HepG2 (cell line): ENCODE measurements at regions not wholly inside any gene's neighbourhood (a gene's known extent, or its start where the extent isn't known, plus 50 kb on each side); places are given as distances from the start of the nearest gene placed in this dataset.

Source experiments
- FOSL1 ChIP-seq: sonication (generic); formaldehyde crosslinking; IDR thresholded peaks from 2 replicates; pipeline ENCODE4 v1.9.0; 2021; ENCODE audit warnings: missing genetic modification reagents, borderline replicate concordance
- JUNB ChIP-seq: sonication (generic); formaldehyde crosslinking; IDR thresholded peaks from 2 replicates; pipeline ENCODE4 v1.8.0; 2022; ENCODE audit warnings: missing genetic modification reagents, mild to moderate bottlenecking, borderline replicate concordance
- KLF9 ChIP-seq: IDR thresholded peaks from 2 replicates; pipeline ENCODE4 v1.6.1; 2016; ENCODE audit warnings: low read depth
- MIER2 ChIP-seq: IDR thresholded peaks from 2 replicates; pipeline ENCODE4 v1.6.1; 2016; ENCODE audit warnings: missing biosample characterization, missing genetic modification reagents
- NFIC ChIP-seq: IDR thresholded peaks from 2 replicates; pipeline ENCODE4 v1.6.1; 2012; ENCODE audit warnings: mild to moderate bottlenecking, low read length, inconsistent platforms
- TBL1XR1 ChIP-seq: fragments of 150-350 bp; IDR thresholded peaks from 2 replicates; pipeline ENCODE4 v1.6.1; 2014; ENCODE audit warnings: borderline replicate concordance, low read length; ENCODE audit not compliant: partially characterized antibody
- ZC3H4 ChIP-seq: sonication (generic); formaldehyde crosslinking; IDR thresholded peaks from 2 replicates; pipeline ENCODE4 v1.4.0; 2020; ENCODE audit warnings: missing genetic modification reagents, borderline replicate concordance
- TF ChIP-seq, protein P1 (sequence below): sonication (generic); formaldehyde crosslinking; IDR thresholded peaks from 2 replicates; pipeline ENCODE4 v1.5.0; 2020; ENCODE audit warnings: mild to moderate bottlenecking, missing genetic modification reagents, moderate library complexity

DNA sequence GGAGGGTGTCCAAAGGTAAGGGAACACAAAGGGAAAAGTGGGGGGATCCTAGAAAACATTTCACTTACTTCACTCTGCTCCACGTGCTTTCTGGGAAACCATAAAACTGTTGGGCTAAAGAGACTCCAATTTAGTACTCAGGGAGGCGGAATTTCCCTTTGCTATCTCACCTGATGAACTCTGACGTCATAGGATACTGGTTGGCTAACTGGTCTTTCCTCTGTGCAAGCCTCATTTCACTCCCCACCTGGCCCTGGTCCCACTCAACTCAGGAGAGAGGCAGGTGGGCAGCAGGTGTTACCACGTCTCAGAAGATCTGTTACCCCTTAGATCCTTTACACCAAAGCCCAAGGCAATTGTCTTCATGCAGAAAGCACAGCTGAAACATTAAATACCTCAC, 51.8 kb upstream of the PMAIP1 start:
- TF ChIP-seq, protein P1, sequence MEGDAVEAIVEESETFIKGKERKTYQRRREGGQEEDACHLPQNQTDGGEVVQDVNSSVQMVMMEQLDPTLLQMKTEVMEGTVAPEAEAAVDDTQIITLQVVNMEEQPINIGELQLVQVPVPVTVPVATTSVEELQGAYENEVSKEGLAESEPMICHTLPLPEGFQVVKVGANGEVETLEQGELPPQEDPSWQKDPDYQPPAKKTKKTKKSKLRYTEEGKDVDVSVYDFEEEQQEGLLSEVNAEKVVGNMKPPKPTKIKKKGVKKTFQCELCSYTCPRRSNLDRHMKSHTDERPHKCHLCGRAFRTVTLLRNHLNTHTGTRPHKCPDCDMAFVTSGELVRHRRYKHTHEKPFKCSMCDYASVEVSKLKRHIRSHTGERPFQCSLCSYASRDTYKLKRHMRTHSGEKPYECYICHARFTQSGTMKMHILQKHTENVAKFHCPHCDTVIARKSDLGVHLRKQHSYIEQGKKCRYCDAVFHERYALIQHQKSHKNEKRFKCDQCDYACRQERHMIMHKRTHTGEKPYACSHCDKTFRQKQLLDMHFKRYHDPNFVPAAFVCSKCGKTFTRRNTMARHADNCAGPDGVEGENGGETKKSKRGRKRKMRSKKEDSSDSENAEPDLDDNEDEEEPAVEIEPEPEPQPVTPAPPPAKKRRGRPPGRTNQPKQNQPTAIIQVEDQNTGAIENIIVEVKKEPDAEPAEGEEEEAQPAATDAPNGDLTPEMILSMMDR (CRISPR knock-in tag): no peak
- no peak for TF ChIP-seq ZC3H4 (CRISPR knock-in tag)
- no peak for TF ChIP-seq KLF9 (CRISPR knock-in tag)
- no peak for TF ChIP-seq MIER2
- TF ChIP-seq FOSL1 (CRISPR knock-in tag): no peak
- no peak for TF ChIP-seq NFIC
- no peak for TF ChIP-seq TBL1XR1
- TF ChIP-seq JUNB (CRISPR knock-in tag): no peak
